ENCODE measurements at regions not wholly inside any gene's neighbourhood (a gene's known extent, or its start where the extent isn't known, plus 50 kb on each side); places are given as distances from the start of the nearest gene placed in this dataset.
"Not testable (repeated sequence)": the region's sequence is repeated elsewhere in the genome, so short reads cannot be mapped to it uniquely, and the experiment has no call there.

DNA sequence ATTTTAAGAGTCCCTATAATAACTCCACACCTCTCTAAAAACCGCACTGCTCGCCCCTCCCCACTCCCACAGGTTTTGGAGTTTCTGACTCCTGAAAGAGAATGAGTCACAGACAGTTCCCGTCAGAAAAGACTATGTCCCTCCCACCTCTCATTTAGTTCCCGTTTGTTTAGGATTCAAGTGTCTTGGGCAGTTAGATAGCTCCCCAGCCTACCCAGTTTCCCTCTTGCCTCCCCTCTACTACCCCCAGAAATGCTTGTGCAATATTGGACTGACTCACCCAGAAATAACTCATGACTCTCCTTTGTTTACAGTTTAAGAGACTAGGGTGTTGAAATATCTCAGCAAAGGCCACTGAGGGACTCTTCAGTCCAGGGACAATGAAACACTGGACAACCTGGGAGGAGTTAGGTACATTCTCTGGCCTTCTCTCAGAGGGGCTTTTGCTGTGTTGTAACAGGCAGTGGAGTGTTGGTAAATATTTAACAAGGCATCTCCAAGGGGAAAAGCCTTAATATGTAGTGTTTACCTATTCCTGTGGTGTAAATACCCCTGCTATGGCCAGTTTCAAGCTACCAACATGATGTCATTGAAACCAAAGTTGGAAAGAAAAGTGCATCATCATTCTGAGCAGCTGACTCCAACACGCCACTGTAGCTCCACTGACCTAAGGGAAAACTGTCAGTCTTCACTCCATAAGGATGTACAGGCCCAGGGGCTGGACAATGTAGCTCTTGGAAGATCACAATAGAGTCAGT lies 96.1 kb upstream of the CHD2 start:
- H3K4me3 ChIP-seq (ENCODE audit: low read length): no peak overlapping the region
- TF ChIP-seq CTCF (conservative IDR thresholded peaks at IDR 0.05; ENCODE audit: low read depth, low read length): no peak
- DNase-seq (ENCODE audit: low read depth): peak; percentile 96

DNA sequence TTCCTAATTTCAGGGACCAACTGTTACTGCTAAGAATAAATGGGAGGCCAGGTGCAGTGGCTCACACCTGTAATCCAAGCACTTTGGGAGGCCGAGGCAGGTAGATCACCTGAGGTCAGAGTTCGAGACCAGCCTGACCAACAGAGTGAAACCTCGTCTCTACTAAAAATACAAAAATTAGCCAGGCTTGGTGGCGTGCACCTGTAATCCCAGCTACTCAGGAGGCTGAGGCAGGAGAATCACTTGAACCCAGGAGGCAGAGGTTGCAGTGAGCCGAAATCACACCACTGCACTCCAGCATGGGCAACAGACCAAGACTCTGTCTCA lies 95.6 kb upstream of the CHD2 start:
- DNase-seq (ENCODE audit: low read depth); H3K4me3 ChIP-seq (ENCODE audit: low read length): not testable (repeated sequence)

DNA sequence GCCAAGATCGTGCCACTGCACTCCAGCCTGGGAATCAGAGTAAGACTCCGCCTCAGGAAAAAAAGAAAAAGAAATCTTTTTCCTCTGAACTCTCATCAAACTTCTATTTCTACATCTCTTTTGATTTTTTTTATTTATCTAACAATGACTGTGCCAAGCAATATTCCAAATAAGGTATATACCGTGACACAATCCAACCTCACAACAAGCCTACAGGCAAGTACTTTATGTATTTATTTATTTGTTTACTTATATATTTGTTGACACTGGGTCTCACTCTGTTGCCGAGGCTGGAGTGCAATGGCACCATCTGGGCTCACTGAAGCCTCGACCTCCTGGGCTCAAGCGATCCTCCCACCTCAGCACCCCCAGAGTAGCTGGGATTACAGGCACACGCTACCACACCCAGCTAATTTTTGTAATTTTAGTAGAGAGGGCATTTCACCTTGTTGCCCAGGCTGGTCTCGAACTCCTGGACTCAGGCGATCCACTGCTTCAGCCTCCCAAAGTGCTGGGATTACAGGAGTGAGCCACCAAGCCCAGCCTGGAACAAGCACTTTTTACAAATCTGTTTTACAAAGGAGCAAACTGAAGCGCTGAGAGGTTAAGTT lies 94.9 kb upstream of the CHD2 start:
- no peak overlapping the region for H3K4me3 ChIP-seq (ENCODE audit: low read length)

DNA sequence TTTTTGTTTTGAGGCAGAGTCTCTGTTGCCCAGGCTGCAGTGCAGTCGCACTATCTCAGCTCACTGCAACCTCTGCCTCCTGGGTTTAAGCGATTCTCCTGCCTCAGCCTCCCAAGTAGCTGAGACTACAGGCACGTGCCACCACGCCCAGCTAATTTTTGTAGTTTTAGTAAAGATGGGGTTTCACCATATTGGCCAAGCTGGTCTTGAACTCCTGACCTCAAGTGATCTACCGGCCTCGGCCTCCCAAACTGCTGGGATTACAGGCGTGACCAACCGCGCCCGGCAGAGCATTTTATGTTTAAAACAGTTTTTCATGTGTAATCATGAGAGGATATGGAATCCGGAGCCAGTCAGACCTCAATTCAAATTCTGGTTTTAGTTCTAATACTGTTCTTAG lies 94.0 kb upstream of the CHD2 start:
- not testable (repeated sequence) for DNase-seq (ENCODE audit: low read depth); H3K4me3 ChIP-seq (ENCODE audit: low read length)

More for the DNA sequence above, 94.9 kb upstream of the CHD2 start:
- DNase-seq (ENCODE audit: low read depth): no peak
- TF ChIP-seq CTCF (conservative IDR thresholded peaks at IDR 0.05; ENCODE audit: low read depth, low read length): no peak

- no peak for DNase-seq (ENCODE audit: low read depth)
- no peak for TF ChIP-seq CTCF (conservative IDR thresholded peaks at IDR 0.05; ENCODE audit: low read depth, low read length)
- H3K4me3 ChIP-seq (ENCODE audit: low read length): no peak overlapping the region
These were observed 93.4 kb upstream of the CHD2 start for GRCh38 chr15:92806763-92807162.

GRCh38 chr15:92807971-92808571 lies 92.1 kb upstream of the CHD2 start:
- H3K4me3 ChIP-seq (ENCODE audit: low read length): peak overlapping the region; percentile 19
- DNase-seq (ENCODE audit: low read depth): no peak
- TF ChIP-seq CTCF (conservative IDR thresholded peaks at IDR 0.05; ENCODE audit: low read depth, low read length): no peak

DNA sequence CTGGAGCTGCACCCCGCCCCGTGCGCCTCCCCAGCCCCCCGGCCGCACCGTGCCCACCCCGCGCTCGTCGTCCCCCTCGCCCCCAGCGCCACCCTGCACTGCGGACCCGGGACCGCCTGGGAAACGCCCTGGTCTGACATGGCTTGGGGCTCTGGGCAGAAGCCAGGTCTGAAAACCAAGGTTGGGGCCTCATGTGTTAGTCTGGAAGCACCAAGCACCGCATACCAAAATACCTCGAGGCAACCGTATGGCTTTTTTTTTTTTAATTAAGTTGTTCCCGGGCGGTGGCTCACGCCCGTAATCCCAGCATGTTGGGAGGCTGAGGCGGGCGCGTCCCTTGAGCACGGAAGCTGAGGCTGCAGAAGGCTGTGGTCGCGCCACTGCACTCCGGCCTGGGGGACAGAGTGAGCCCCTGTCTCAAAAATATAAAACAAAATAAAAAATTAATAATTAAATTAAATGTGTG lies 91.5 kb upstream of the CHD2 start:
- H3K4me3 ChIP-seq (ENCODE audit: low read length): peak overlapping the region; percentile 44
- no peak for TF ChIP-seq CTCF (conservative IDR thresholded peaks at IDR 0.05; ENCODE audit: low read depth, low read length)
- DNase-seq (ENCODE audit: low read depth): no peak

All from retinal pigment epithelial cell (primary cell).